COR-L47 (cell line): ENCODE measurements at regions not wholly inside any gene's neighbourhood (a gene's known extent, or its start where the extent isn't known, plus 50 kb on each side); places are given as distances from the start of the nearest gene placed in this dataset.

ENCODE experiments used
- DNase-seq: peaks from one replicate; lab custom pipeline; 2025; lab: John Stamatoyannopoulos, UW

DNA sequence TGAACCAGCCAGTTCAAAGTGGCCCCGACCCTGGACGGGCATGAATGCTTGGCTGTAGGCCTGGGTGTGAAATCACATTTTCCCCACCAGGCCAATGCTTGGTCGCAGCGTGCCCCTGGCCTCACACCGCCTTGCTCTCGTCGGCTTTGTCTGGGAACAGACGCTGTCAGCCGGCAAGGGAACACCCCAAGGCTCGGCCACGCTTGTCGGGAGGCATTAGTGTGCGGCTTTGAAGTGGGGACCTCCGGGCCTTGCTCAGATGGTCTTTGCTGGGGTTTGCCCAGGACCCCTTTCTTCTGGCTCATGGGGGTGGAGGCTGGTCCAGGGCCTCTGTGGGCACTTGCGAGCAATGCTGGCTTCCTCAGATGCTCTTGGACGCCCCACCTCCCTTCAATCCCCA, 79.1 kb downstream of the INHBB start:
- no peak for DNase-seq

GRCh38 chr2:120428748-120429147, 82.8 kb downstream of the INHBB start:
- DNase-seq, result no peak

DNA sequence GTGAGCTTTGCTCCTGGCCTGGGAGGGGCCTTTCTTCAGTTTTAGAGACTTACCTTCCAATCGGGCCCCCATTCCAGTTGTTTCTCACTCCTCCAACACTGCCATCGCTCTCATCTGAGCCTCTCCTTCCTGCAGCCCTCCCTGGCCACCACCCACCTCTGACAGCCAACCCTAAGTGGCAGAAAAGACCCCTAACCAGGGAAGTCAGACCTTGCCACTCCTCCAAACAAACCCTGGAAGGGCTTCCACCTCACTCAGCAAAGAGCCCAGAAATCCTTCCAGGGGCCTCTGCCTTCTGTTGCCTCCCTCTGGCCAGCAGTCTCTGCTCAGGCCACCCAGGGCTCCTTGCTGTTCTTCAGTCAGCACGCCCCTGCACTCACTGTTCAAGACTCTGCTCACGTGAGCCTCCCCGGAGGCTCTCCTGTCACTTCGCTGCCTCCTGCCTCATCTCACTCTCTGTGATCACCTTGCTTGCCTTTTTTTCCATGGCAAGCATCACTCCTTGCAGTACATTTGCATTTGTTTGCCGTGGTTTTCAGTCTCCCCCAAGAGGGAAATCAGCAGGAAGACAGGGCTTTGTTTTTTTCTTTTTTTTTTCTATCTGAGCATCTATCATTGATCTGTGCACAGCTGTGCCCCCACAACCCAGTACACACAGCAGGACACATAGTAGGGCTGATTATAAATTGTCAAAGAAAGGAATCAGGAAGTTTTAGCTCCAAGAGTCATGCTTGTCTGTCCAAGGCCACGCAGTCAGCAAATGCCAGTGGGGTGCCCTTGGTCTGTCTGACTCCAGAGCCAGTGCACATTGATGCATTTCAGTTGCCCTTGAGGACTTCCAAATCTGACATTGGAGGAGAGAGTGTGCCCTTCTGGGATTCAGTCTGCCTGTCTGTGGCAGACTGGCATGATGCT, 83.9 kb downstream of the INHBB start:
- no peak for DNase-seq

DNA sequence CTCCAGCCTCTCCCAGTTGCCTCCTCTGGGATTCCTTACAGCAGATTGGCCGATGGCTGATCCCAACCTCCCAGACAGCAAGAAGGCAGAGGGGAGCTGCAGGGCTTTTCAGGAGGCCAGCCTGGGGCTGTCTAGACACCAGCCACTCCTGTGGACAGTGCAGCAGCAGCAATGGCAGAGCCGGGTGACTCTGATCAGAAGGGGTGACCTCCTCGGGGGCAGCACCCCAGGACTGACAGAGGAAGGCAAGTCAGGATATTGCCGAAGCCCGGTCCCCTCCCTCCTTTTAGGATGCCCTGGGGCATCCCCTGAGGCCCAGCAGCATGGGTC, 84.5 kb downstream of the INHBB start:
- DNase-seq, result no peak

DNA sequence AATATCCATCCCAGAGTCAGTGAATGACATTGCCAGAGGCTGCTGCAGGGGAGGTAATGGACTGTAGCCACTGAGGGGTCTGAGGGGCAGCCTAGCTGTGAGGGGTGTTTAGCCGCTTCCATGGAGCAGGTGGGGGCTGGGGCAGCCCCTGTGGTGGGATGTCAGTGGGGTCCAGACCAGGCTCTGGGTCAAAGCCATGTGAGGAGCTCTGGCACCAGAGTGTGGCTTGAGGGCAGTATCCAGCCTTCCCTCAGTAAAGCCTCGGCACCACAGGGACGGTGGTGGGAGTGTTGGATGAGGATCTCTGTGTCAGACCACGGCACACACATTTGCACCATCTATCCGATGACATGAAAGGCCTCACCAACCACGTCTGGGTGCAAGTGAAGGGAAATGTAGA, 85.0 kb downstream of the INHBB start:
- no peak for DNase-seq

DNA sequence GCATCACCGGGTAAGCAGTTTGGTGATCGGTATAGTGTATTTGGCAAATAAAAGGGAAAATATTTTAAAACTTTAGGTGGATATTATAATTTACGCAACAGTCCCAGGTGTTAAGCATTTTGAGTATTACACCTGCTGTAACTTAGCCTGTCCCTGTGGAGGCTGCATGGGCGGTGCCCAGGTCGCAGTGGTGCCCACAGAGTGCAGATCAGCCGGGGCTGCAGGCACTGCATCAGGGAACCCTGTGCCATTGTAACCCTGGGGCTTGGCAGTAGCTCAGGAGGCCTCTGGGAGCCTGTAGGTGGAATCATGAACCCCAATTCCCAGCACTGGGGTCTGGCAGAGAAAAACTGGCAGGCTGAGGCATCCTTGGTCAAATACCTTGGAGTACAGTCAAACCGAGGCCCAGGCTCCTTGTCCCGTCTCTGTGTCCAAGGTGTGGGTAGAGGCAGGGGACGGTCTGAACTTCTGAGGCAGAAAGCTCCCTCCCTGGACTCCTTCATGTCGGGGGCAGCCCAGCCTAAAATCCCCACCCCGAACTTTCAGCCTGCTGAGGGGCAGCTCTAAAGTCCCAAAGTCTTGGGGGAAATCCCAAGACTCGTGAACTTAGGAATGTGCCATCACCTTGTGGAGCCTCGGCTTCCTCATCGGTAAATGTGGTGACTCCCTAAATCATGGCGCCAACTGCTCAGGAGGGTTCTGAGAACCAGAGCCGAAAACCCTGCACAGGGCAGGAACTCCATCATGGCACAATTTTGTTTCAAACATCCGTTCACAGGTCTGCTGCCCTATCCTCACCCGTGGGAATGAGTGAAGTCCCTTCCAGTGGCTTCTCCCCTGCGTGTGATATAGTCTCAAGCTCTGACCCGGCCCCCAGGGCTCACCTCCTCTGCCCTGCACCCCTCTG, 85.7 kb downstream of the INHBB start:
- DNase-seq, result no peak

GRCh38 chr2:120432293-120432975, 86.5 kb downstream of the INHBB start:
- DNase-seq, result no peak

DNA sequence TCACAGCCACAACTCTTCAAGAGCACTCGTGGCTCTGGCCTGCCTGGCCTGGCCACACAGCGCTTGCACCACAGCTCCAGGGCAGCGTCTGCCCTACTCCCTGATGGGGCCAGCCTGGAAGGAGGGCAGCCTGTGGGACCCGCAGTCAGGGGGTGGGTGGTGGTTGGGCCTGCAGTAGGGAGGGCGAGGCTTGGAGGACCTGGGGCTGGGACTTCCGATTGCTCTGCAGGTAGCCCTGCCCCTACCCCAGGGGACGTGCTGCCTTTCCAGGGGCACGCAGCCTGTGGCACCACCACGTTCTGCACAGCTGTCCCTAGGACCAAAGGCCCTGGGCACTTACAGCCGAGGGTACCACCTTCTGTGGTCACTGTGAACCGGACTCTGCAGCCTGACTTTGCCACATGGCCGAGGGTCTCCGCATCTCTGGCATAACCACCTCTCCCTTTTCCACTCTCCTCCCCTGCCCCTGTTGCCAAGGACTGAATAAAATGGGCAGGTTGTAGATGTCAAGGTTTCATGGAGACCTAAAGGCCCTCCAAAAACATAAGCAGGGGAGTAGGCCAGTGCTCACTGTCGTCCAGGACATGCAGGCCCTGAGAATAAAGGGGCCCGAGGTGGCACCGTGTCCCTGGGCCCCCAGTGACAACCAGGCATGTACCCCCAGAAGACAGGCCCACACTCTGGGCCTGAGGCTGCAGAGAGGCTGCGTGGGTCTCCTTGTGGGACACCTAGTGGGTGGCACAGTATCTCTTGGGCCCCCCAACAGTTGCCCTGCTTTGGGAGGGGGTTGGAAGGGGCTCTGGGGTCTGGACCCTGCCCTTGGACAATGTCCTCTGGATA, 87.3 kb downstream of the INHBB start:
- no peak for DNase-seq

- DNase-seq, result no peak
Measured at GRCh38 chr2:120433816-120434290, 87.9 kb downstream of the INHBB start.

- no peak for DNase-seq
Measured at GRCh38 chr2:120434492-120435308, 88.8 kb downstream of the INHBB start.

DNA sequence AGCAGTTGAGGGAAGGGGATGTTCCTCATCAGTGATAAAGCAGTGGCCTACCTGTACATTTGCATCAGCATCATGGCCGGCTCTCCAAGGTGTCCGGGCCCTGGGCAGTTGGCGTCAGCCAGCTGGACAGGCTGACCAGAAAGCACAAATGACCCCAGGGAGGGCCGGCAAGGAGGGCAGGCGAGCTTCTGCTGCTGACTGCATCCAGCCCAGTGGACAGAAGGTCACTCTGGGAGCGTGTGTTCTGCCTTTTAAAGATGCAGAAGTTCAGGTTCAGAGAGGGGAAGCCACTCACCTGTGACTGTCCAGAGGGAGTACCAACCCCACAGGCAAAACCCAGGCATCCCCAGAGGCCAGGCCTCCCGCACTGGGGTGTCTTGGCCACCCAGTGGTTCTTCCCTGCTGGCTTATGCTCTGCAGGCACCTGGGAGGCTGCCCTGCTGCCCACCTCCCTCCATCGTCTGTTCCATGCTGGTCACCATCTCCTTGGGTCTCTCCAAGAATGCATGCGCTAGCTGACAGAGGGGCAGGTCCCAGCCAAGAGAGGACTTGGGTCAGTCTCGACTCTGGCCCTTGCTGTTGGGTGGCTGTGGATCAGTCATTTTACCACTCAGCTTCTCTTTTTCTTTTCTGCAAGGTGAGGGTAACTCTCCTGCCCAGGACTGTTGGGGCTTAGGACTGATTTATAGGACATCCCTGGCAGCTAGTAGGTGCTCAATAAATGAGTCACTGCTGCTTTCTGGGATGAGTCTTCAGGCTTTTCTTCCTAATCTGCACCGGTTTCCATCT, 89.9 kb downstream of the INHBB start:
- no peak for DNase-seq

GRCh38 chr2:120436460-120436739, 90.5 kb downstream of the INHBB start:
- DNase-seq, result no peak

DNA sequence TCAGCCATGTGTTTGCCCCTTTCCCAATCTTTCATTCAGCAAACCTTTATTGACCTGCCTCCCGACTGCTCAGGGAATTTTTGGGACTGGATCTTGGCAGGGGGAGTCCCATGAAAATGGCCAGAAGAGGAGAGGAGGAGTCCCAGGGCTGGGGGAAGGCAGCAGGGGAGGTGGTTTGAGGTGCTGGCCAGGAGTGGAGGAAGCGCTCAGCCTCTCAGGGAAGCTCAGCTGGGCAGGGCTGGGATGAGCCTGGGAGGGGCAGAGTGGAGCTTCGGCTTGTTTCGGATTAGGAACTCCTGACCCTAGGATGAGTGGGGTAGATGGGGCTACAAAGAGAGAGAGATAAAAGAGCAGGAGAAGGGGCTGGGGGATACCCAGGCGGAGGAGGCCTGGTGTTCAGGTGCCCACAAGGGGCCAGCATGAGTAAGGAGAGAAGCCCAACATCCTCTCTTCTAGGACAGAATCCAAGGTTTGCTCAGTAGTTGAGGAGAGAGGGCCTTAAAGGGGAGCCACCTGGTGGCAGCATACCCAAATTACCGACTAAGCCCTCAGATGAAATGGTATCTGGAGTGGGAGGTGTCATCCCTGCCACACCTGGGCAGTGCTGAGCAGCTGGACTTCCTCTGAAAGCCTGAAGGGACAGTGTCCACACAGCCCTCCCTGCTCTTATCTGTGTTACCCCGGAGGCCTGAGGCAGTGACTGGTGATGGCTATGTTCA, 91.1 kb downstream of the INHBB start:
- DNase-seq, result peak; percentile 56

DNA sequence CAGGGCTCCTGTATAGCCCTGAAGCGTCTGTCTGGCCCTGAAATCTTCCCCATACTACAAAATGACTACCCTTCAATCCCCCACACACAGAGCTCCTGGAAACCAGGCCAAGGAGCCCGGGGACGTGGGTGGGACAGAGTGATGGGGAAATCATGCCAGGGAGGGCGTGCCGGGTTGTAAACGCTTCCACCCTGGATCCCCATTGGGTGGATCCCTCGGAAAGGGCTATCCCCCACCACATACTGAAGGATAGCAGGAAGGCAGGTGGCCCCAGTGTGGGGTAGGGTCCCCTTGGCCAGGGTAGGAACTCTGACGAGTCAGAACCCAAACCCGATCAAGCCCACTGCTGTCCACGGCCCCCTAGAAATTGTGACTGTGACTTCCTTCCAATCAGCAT, 91.7 kb downstream of the INHBB start:
- no peak for DNase-seq

- no peak for DNase-seq
Measured at GRCh38 chr2:120438301-120439066, 92.5 kb downstream of the INHBB start.

DNA sequence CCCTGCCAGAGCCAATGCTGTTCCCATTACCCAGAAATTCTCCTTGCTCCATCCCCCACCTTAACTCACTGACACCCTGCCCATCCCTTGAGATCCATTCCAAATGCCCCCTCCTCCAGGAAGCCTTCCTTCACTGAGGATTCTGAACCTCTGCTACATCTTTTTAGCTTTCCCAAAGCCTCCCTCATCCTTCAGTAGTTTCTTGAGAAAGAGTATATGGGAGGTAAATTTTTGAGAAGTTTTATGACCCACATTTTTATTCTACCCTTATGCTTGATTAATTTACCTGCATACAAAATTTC, 93.1 kb downstream of the INHBB start:
- no peak for DNase-seq

- no peak for DNase-seq
Measured at GRCh38 chr2:120439637-120440384, 93.9 kb downstream of the INHBB start.
